IPS-NIHi7 (cell line): ENCODE measurements at regions not wholly inside any gene's neighbourhood (a gene's known extent, or its start where the extent isn't known, plus 50 kb on each side); places are given as distances from the start of the nearest gene placed in this dataset.
"Not testable (repeated sequence)": the region's sequence is repeated elsewhere in the genome, so short reads cannot be mapped to it uniquely, and the experiment has no call there.

ENCODE experiments used
- DNase-seq: peaks from one replicate; pipeline ENCODE4 v3.0.0; 2012; ENCODE audit warnings: mixed read lengths; ENCODE audit errors: extremely low spot score

DNA sequence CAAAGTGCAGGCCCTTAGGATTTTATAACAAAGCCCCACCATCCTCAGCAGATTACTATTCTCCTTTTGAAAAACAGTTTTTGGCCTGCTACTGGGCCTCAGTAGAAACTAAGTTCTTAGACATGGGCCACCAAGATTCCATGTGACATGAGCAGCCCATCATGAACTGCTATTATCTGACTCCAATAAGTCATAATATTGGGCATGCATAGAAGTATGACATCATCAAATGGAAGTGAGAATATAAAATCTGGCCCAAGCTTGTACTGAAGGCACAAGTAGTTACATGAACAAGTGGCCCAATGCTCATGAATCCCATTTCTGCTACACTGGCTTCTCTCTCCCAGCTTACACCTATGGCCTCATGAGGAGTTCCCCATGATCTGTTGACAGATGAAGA lies 404.8 kb downstream of the EPHA5 start:
- no peak for DNase-seq

GRCh38 chr4:65259296-65259695 lies 411.0 kb downstream of the EPHA5 start:
- DNase-seq, result no peak

DNA sequence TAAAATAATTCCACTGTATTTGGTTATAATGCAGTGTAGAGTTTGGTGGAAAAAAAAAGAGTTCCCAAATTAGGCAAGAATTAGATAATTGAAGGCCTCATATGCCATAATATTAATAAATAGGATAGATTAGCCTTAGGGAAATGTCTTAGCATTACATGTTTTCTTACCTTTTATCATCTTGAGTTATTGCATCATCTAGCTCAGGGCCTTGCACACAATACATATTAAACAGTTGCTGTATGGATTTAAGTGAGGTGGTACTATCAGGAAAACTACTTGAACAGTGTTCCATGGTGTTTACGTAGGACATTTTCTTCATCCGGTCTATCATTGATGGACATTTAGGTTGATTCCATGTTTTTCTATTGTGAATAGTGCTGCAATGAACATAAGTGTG lies 419.4 kb downstream of the EPHA5 start:
- DNase-seq, result no peak

- no peak for DNase-seq
These were observed 421.2 kb downstream of the EPHA5 start for GRCh38 chr4:65249111-65249510.

DNA sequence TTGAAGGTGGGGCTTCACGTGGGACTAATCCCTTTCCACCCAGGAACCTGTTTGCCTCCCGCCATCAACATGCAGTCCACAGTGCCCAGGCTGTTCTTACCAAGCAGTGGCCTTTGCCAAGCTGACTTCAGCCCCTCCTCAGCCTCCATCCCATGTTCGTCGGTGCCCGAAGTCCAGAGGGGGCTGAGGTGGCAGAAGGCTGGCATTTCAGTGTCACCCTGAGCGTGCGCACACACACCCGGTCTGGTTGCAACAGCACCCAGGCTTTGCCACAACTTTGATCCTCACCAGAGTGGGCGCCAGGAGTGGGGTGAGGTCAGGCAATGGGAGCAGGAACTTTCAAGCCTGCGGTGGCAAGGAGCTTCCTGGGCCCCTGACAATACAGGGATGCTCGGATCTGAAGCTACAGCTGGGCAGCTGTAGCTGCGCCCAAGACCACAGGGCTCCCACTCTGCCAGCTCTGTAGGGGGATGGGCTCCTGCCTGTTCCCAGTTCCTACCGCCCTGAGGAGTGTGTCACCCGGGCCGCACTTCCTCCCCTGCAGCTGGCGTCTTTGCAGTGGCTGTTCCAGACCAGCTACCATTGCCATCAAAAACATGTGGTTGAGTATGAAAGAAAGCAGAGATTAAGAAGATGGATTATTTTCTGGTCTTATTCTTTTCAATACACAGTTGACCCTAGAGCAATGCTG lies 428.0 kb downstream of the EPHA5 start:
- DNase-seq, result no peak

DNA sequence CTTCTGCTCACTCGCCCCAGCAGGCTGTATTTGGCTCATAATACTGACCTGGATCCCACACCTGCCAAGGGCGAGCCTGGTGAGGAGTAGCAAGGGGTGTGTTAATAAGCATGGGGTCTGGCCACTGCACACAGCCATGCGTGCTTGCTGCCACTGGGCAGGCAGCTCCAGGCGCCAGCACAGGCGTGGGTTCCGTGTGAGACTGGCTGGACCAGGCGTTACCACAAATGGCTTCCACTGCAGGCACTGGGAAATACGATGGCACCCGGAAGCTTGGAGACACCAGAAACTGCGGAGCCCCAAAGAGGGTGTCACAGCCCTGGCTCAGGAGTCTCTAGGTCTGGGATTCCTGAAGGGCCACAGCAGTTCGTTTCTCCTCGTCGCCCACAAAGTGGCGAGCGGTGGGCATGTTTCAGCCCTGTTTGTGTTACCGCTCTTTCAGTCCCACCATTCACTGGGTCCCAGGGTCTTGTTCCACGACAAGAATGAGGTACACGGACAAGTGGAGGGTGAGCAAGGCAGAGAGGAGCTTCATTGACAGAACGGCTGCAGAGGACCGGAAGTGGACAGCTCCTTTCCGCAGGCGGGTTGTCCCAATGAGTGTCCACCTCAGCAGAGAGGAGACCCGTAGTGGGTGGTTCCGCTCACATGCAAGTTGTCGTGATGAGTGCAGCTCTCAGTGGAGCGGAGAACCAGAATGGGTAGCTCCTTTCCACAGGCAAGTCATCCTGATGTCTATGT lies 428.9 kb downstream of the EPHA5 start:
- DNase-seq, result no peak

DNA sequence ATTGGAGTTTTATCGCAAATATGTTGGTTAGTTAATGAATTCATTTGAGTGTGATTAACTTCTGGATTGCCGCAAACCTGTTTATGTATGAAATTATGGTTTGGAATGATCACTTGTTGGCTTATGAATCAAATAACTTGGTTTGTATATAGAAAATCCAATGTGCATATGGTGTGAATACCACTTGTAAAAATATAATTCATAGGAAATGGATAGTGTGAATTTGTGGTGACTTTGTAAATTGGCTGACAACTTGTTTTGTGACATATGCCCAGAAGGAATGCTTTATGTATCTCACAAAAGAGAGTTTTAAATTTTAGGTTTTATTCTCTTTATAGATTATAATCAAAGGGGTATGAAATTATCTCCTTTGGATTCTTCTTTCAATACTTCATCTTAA lies 436.2 kb downstream of the EPHA5 start:
- no peak for DNase-seq

- no peak for DNase-seq
These were observed 442.7 kb downstream of the EPHA5 start for GRCh38 chr4:65227628-65228027.

DNA sequence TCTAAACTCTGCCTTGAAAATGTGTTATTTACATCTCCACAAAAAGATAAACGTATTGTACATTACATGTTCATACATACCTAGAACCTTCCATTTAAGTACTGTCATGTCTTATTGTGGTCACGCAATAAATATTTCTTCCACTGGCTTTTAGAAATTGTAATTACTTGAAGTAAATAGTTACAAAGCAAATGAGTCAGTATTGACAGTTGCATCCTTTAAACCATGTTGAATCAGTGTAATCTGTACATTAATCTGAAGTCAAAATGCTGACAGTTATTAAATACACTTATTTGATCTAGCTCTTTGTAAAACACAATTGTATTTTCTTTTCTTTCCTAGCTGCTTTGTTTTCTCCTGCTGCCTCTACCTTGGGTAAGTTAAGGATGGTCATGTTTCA lies 446.7 kb downstream of the EPHA5 start:
- DNase-seq, result no peak

- not testable (repeated sequence) for DNase-seq
These were observed 447.2 kb downstream of the EPHA5 start for GRCh38 chr4:65223074-65223473.

DNA sequence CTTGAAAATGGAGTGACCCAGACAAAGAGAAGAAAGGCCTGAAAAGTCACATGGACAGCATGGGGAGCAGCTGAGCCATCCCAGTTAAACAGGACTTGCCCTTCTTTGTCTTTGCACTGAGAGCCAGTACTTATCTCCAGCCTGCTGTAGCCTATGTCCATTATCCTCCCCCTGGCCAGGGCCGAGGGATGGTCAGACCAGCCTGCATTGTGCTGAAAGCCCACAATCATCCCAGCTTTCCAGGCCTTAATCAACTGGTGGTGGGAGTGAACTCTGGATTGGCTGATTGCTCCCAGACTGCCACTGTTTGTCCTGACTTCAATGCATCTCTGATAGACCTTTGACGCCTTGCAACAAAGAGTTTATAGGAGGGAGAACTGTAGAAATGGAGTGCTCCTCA lies 453.1 kb downstream of the EPHA5 start:
- no peak for DNase-seq

DNA sequence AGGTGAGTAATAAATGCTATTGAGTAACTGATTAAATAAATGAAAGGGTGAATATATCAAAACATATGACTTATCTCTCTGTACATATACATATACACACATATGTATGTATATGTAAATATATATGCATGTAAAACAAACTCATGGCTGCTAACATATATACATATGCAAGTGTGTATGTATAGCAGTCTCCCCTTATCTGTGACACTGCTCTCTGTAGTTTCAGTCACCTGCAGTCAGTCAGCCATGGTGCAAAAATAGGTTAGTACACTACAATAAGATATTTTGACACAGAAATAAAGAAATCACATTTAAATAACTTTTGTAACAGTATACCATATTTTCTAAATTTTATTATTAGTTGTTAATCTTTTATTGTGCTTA lies 467.4 kb downstream of the EPHA5 start:
- no peak for DNase-seq

DNA sequence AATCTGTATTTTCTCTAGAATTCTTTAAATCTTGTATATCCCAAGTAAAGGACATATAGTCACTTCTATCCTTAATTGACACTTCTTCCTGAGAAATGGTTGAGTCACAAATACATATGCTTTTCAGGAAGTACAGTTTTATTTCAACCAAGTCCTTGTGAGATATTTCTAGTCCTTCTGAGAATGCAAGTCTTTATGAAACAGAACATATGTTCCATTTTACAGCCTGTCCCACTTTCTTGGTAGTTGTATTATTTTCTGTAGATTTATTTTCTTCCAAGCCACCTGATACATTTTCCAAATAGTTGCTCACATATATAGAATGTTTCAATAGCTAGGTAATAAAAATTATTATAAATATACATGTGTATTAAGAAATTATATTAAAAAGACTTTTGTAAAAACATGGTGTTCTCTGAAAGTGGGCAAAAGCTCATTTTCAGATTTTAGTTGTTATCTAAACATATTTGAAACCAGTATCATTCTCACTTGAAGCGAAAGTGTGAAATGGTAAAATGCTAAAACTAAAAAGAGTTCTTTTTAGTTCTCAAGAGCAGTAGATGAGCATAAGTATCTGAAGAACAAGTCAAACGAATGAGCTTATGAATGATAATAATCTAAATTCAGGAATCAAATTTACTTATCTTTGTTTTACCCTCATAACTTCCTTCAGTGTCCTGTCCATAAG lies 468.0 kb downstream of the EPHA5 start:
- DNase-seq, result no peak

DNA sequence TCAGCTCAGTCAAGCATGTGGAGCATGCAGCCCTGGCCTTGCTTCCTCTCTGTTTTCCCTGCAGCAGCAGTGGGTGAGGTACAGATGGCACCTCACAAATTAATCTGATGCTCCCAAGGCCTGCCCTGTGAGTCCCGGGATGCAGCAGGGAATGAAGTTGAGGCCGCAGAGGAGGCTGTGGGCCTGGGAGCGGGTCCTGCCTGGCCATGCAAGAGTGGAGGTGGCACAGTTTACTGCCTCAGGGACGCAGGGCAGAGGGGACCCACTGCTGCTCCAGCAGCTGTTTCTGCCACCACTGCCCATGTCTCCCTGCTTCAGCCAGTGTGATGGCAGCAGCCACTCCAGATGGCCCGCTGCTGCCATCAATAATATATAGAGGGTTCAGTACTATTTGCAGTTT lies 474.6 kb downstream of the EPHA5 start:
- no peak for DNase-seq

DNA sequence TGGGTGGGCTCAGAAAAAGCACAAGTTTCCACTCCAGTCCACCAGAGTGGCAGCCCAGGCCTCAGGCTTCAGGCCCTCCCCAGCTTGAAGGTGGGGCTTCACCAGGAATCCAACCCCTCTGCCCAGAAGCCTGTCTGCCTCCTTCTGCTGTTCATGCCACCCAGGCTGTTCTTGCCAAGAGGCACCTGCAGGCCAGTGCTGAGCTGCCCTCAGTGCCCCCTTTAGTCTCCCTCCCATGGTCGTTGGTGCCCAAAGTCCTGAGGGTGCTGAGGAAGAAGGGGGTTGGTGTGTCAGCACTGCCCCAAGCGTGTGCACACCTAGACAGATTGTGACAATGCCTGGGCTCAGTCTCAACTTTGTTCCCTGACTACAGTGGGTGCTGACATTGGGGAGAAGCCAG lies 475.3 kb downstream of the EPHA5 start:
- no peak for DNase-seq

DNA sequence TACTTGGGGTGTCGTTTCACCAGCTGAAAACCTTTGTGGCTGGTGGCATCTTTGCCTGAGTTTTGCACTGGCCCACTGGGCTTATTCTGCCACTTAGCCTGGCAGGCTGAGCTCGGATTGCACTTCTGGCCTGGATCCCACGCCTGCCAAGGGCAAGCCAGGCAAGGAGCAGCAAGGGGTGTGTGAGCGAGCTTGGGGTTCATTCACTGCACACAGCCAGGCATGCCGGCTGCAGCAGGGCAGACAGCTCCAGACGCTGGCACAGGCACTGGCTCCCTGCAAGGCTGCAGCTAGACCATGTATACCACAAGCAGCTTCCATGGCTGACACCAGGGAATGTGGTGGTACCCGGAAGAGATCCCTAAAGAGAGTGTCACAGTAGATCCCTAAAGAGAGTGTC lies 476.3 kb downstream of the EPHA5 start:
- no peak for DNase-seq

DNA sequence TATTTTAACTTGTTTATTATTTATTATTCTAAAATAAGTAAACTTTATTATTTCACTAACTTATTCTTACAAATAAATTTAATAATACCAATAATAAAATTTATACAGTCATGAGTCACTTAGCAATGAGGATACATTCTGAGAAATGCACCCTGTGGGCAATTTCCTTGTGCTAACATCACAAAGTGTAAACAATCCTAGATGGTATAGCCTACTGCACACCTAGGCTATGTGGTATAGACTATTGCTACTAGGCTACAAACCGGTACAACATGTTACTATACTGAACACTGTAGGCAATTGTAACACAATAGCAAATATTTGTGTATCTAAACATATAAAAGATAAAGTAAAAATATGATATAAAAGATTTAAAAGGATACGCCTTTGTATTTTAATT lies 479.5 kb downstream of the EPHA5 start:
- DNase-seq, result no peak

GRCh38 chr4:65175585-65175984 lies 494.7 kb downstream of the EPHA5 start:
- DNase-seq, result no peak

- DNase-seq, result no peak
These were observed 499.3 kb downstream of the EPHA5 start for GRCh38 chr4:65170768-65171514.

GRCh38 chr4:65167719-65168118 lies 502.6 kb downstream of the EPHA5 start:
- DNase-seq, result no peak

- DNase-seq, result no peak
These were observed 518.1 kb downstream of the EPHA5 start for GRCh38 chr4:65152205-65152604.

DNA sequence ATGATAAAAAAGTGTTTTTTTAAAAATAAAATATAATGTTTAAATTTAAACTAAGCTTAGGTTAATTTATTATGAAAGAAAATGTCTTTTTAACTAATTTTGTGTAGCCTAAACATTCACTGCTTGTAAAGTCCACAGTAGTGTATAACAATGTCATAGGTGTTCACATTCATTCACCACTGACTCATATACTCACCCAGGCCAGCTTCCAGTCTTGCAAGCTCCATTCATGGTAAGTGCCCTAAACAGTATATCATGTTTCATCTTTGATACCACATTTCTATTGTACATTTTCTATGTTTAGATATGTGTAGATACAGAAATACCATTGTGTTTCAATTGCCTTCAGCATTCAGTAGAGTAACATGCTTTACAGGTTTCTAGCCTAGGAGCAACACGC lies 530.3 kb downstream of the EPHA5 start:
- DNase-seq, result no peak
